GM12872 (cell line): ENCODE measurements at regions not wholly inside any gene's neighbourhood (a gene's known extent, or its start where the extent isn't known, plus 50 kb on each side); places are given as distances from the start of the nearest gene placed in this dataset.

Source experiments
- CTCF ChIP-seq: IDR thresholded peaks from 3 replicates; pipeline ENCODE4 v1.5.1; 2011; ENCODE audit warnings: low read depth, mild to moderate bottlenecking, low read length, moderate library complexity; ENCODE audit not compliant: insufficient read depth

GRCh38 chr1:59142311-59143132 lies 154.4 kb upstream of the FGGY start:
- no peak for TF ChIP-seq CTCF

- TF ChIP-seq CTCF: no peak
Measured at GRCh38 chr1:59143133-59143487, 153.8 kb upstream of the FGGY start.

- no peak for TF ChIP-seq CTCF
Measured at GRCh38 chr1:59143811-59144210, 153.1 kb upstream of the FGGY start.

- TF ChIP-seq CTCF: no peak
Measured at GRCh38 chr1:59144959-59145358, 151.9 kb upstream of the FGGY start.

- TF ChIP-seq CTCF: no peak
Measured at GRCh38 chr1:59146056-59146455, 150.8 kb upstream of the FGGY start.

- no peak for TF ChIP-seq CTCF
Measured at GRCh38 chr1:59146651-59147358, 150.1 kb upstream of the FGGY start.

GRCh38 chr1:59149435-59149834 lies 147.5 kb upstream of the FGGY start:
- TF ChIP-seq CTCF: no peak
